Kidney epithelial cell (primary cell): ENCODE measurements at regions not wholly inside any gene's neighbourhood (a gene's known extent, or its start where the extent isn't known, plus 50 kb on each side); places are given as distances from the start of the nearest gene placed in this dataset.

ENCODE experiments used
- DNase-seq: peaks from one replicate; pipeline ENCODE4 v3.0.0-alpha.2; 2010; ENCODE audit warnings: low read depth
- H3K27me3 ChIP-seq: 2 replicates; pipeline ENCODE4 v1.6.0; 2011; ENCODE audit warnings: low read length; ENCODE audit not compliant: control insufficient read depth, insufficient read depth
- H3K36me3 ChIP-seq: 2 replicates; pipeline ENCODE4 v1.5.1; 2011; ENCODE audit warnings: low read length; ENCODE audit not compliant: control insufficient read depth, insufficient read depth
- H3K4me3 ChIP-seq: 2 replicates; pipeline ENCODE4 v1.5.1; 2011; ENCODE audit warnings: low read depth, mild to moderate bottlenecking, control low read depth, low read length
- CTCF ChIP-seq: IDR thresholded peaks from 2 replicates; pipeline ENCODE4 v1.5.1; 2011; ENCODE audit warnings: mild to moderate bottlenecking, moderate library complexity, low read length, control low read depth, inconsistent platforms; ENCODE audit not compliant: insufficient read depth, poor library complexity, severe bottlenecking

GRCh38 chr14:104254735-104255400 is 116.5 kb downstream of the KIF26A start:
- no peak overlapping the region for H3K4me3 ChIP-seq
- TF ChIP-seq CTCF: no peak

GRCh38 chr14:104256025-104256424 is 117.6 kb downstream of the KIF26A start:
- no peak for TF ChIP-seq CTCF
- no peaks in the 10 kb centered on the region for H3K36me3 ChIP-seq
- no peak overlapping the region for H3K4me3 ChIP-seq
- DNase-seq: no peak
- H3K27me3 ChIP-seq: no peaks in the 10 kb centered on the region

More at GRCh38 chr14:104254735-104255400, 116.5 kb downstream of the KIF26A start:
- Histone ChIP-seq H3K36me3 (no peaks in the 10 kb centered on the region), H3K27me3 (no peaks in the 10 kb centered on the region)
- no peak for DNase-seq

GRCh38 chr14:104262515-104263514 is 124.4 kb downstream of the KIF26A start:
- no peak for TF ChIP-seq CTCF
- DNase-seq: no peak
- no peak overlapping the region for H3K4me3 ChIP-seq

GRCh38 chr14:104263675-104264358 is 125.4 kb downstream of the KIF26A start:
- Histone ChIP-seq H3K36me3 (no peaks in the 10 kb centered on the region), H3K4me3 (no peak overlapping the region), H3K27me3 (no peaks in the 10 kb centered on the region)
- no peak for DNase-seq
- TF ChIP-seq CTCF: no peak

More at GRCh38 chr14:104262515-104263514, 124.4 kb downstream of the KIF26A start:
- no peaks in the 10 kb centered on the region for H3K27me3 ChIP-seq
- H3K36me3 ChIP-seq: no peaks in the 10 kb centered on the region

- Histone ChIP-seq H3K36me3 (no peaks in the 10 kb centered on the region), H3K4me3 (no peak overlapping the region), H3K27me3 (no peaks in the 10 kb centered on the region)
- TF ChIP-seq CTCF: no peak
- DNase-seq: no peak
Measured at GRCh38 chr14:104264495-104265265, 126.3 kb downstream of the KIF26A start.
